Calu3 (cell line): ENCODE measurements at regions not wholly inside any gene's neighbourhood (a gene's known extent, or its start where the extent isn't known, plus 50 kb on each side); places are given as distances from the start of the nearest gene placed in this dataset.

ENCODE experiments used
- BruUV-seq: library from RNA; stranded (reverse); fragments of 400-500 nt; replicated peaks from 2 replicates; lab custom pipeline; 2021; lab: Mats Ljungman, UMichigan
- CTCF ChIA-PET: fragments of 300-600 bp; sonication (Branson Sonifier 250); formaldehyde crosslinking; loops from one replicate; lab custom pipeline; 2022; ENCODE audit warnings: antibody characterized with exemption; lab: Charles Lee
- DNase-seq: peaks from one replicate; pipeline ENCODE4 v3.0.0; 2022
- H3K27ac Mint-ChIP-seq: one replicate; pipeline ENCODE4 v1.8.0; 2022; ENCODE audit warnings: mixed read lengths; ENCODE audit not compliant: unreplicated experiment
- H3K27me3 Mint-ChIP-seq: one replicate; pipeline ENCODE4 v1.8.0; 2022; ENCODE audit warnings: mixed read lengths; ENCODE audit not compliant: unreplicated experiment
- H3K36me3 Mint-ChIP-seq: one replicate; pipeline ENCODE4 v1.8.0; 2022; ENCODE audit warnings: mild to moderate bottlenecking, moderate library complexity, mixed read lengths; ENCODE audit not compliant: insufficient read depth, unreplicated experiment
- H3K4me1 Mint-ChIP-seq: one replicate; pipeline ENCODE4 v1.8.0; 2022; ENCODE audit warnings: mild to moderate bottlenecking, low read depth, mixed read lengths; ENCODE audit not compliant: unreplicated experiment
- H3K4me3 Mint-ChIP-seq: one replicate; pipeline ENCODE4 v1.8.0; 2022; ENCODE audit warnings: mild to moderate bottlenecking, low read depth, moderate library complexity, mixed read lengths; ENCODE audit not compliant: unreplicated experiment
- H3K9me3 Mint-ChIP-seq: one replicate; pipeline ENCODE4 v1.8.0; 2022; ENCODE audit warnings: low read depth, mixed read lengths; ENCODE audit not compliant: unreplicated experiment
- CTCF ChIP-seq: fragments of 200-600 bp; IDR thresholded peaks from one replicate; pipeline ENCODE4 v1.8.0; 2022; ENCODE audit warnings: antibody characterized with exemption; ENCODE audit not compliant: unreplicated experiment
- intact Hi-C: fragments of 100-400 bp; cut with micrococcal nuclease; formaldehyde crosslinking; loops from one replicate; pipeline ENCODE4 v1.10.0; 2022; ENCODE audit not compliant: unreplicated experiment

- Mint-ChIP-seq H3K27ac (no peak overlapping the region), H3K4me1 (no peaks in the 10 kb centered on the region)
These were observed 1864.2 kb upstream of the WWC1 start for GRCh38 chr5:166427211-166427610.

GRCh38 chr5:166428264-166428803, 1863.1 kb upstream of the WWC1 start:
- DNase-seq, result no peak
- Mint-ChIP-seq H3K9me3 (peaks cover 4% of the 10 kb centered on the region), H3K4me3 (no peak overlapping the region), H3K36me3 (no peaks in the 10 kb centered on the region), H3K27ac (no peak overlapping the region), H3K4me1 (no peaks in the 10 kb centered on the region), H3K27me3 (no peaks in the 10 kb centered on the region)
- no peak for TF ChIP-seq CTCF
- intact Hi-C loops, result no loop called here
- CTCF ChIA-PET, result no interaction called here
- BruUV-seq, result no TSS peak

More at GRCh38 chr5:166427211-166427610, 1864.2 kb upstream of the WWC1 start:
- Mint-ChIP-seq H3K36me3 (no peaks in the 10 kb centered on the region), H3K4me3 (no peak overlapping the region), H3K27me3 (no peaks in the 10 kb centered on the region), H3K9me3 (peaks cover 3% of the 10 kb centered on the region)
- no peak for TF ChIP-seq CTCF
- CTCF ChIA-PET, result no interaction called here
- no peak for DNase-seq
- no TSS peak for BruUV-seq
- intact Hi-C loops, result no loop called here

GRCh38 chr5:166430491-166431319, 1860.7 kb upstream of the WWC1 start:
- Mint-ChIP-seq H3K4me1 (no peaks in the 10 kb centered on the region), H3K36me3 (no peaks in the 10 kb centered on the region), H3K27me3 (no peaks in the 10 kb centered on the region), H3K27ac (no peak overlapping the region), H3K4me3 (no peak overlapping the region), H3K9me3 (peaks cover 8% of the 10 kb centered on the region)
- DNase-seq, result no peak
- BruUV-seq, result no TSS peak
- intact Hi-C loops, result no loop called here
- TF ChIP-seq CTCF, result no peak
- CTCF ChIA-PET, result interaction anchor here (0.5 to 0.6 kb wide), 3 partner anchors 63 to 848 kb away, joined by 3 to 5 read pairs (median 4); no protein-coding TSS in a partner anchor

GRCh38 chr5:166431456-166431855, 1860.0 kb upstream of the WWC1 start:
- Mint-ChIP-seq H3K27me3 (no peaks in the 10 kb centered on the region), H3K4me1 (no peaks in the 10 kb centered on the region), H3K36me3 (no peaks in the 10 kb centered on the region), H3K4me3 (no peak overlapping the region), H3K27ac (no peak overlapping the region), H3K9me3 (peaks cover 8% of the 10 kb centered on the region)
- CTCF ChIA-PET, result interaction anchor here (0.6 kb wide), 1 partner anchor 62 kb away, joined by 3 read pairs; no protein-coding TSS in a partner anchor
- TF ChIP-seq CTCF, result no peak
- BruUV-seq, result no TSS peak
- intact Hi-C loops, result no loop called here
- no peak for DNase-seq
